ENCODE measurements at regions not wholly inside any gene's neighbourhood (a gene's known extent, or its start where the extent isn't known, plus 50 kb on each side); places are given as distances from the start of the nearest gene placed in this dataset.

DNA sequence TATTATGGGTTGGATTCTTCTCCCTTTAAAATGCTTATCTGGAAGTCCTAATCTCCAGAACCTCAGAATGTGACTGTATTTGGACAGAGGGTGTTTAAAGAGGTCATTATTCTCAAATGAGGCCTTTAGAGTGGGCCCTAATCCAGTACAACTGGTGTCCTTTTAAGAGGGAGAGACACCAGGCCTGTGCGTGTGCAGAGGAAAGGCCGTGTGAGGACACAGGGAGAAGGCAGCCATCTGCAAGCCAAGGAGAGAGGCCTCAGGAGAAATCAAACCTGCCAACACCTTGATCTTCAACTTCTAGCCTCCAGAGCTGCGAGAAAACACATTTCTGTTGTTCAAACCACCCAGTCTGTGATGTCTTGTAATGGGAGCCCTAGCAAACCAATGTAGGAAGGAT lies 235.4 kb upstream of the MYO3A start:
- no peak for TF ChIP-seq EZH2phosphoT487 (IDR thresholded peaks at IDR 0.05; ENCODE audit: borderline replicate concordance, low read length)
- TF ChIP-seq, protein P1, sequence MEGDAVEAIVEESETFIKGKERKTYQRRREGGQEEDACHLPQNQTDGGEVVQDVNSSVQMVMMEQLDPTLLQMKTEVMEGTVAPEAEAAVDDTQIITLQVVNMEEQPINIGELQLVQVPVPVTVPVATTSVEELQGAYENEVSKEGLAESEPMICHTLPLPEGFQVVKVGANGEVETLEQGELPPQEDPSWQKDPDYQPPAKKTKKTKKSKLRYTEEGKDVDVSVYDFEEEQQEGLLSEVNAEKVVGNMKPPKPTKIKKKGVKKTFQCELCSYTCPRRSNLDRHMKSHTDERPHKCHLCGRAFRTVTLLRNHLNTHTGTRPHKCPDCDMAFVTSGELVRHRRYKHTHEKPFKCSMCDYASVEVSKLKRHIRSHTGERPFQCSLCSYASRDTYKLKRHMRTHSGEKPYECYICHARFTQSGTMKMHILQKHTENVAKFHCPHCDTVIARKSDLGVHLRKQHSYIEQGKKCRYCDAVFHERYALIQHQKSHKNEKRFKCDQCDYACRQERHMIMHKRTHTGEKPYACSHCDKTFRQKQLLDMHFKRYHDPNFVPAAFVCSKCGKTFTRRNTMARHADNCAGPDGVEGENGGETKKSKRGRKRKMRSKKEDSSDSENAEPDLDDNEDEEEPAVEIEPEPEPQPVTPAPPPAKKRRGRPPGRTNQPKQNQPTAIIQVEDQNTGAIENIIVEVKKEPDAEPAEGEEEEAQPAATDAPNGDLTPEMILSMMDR (IDR thresholded peaks at IDR 0.05; ENCODE audit: low read depth, low read length, poor library complexity, severe bottlenecking), result no peak
- H3K4me3 ChIP-seq (ENCODE audit: low read length), result no peak overlapping the region
- H3F3A ChIP-seq (ENCODE audit: control insufficient read depth, insufficient read depth), result no peaks in the 10 kb centered on the region
- H3K9me2 ChIP-seq (replicated peaks; ENCODE audit: control insufficient read depth, low read length), result no peaks in the 10 kb centered on the region
- peaks cover 8% of the 10 kb centered on the region for H3K4me1 ChIP-seq (ENCODE audit: control insufficient read depth, low read length)
- no peaks in the 10 kb centered on the region for H3K9me3 ChIP-seq (ENCODE audit: control insufficient read depth, insufficient read depth, low read length)
- H3K27me3 ChIP-seq (ENCODE audit: control insufficient read depth, low read length), result no peaks in the 10 kb centered on the region
- no peak overlapping the region for H3K27ac ChIP-seq (ENCODE audit: low read depth, low read length)
- no peaks in the 10 kb centered on the region for H3K79me2 ChIP-seq (ENCODE audit: control insufficient read depth, low read length)
- no peaks in the 10 kb centered on the region for H3K36me3 ChIP-seq (ENCODE audit: control insufficient read depth, low read length)
- H3K4me2 ChIP-seq (ENCODE audit: low read length), result no peak overlapping the region
- no peaks in the 10 kb centered on the region for H4K20me1 ChIP-seq (ENCODE audit: control insufficient read depth, insufficient read depth, low read depth, low read length)

DNA sequence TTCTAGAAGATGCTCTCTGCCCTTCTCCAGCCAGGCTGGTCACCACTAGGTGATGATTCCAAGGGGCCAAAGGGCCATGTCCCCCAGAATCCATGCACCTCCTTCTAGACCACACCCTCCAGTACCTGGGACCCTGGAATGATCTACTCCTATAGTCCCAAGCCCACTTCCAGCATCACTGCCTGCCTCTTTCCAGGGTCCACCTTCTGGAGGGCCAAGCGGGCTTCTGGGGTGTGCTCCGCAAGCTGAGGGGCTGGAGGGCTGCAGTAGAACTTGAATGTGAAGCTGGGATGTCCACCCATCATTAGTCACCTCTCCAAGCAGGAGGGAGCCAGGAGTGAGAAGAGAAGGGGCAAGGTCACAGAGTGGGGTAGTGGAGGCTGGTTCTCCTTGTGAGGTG lies 234.4 kb upstream of the MYO3A start:
- no peaks in the 10 kb centered on the region for H3F3A ChIP-seq (ENCODE audit: control insufficient read depth, insufficient read depth)
- H3K9me3 ChIP-seq (ENCODE audit: control insufficient read depth, insufficient read depth, low read length), result no peaks in the 10 kb centered on the region
- H3K4me2 ChIP-seq (ENCODE audit: low read length), result no peak overlapping the region
- peaks cover 8% of the 10 kb centered on the region for H3K4me1 ChIP-seq (ENCODE audit: control insufficient read depth, low read length)
- no peaks in the 10 kb centered on the region for H3K27me3 ChIP-seq (ENCODE audit: control insufficient read depth, low read length)
- H3K9me2 ChIP-seq (replicated peaks; ENCODE audit: control insufficient read depth, low read length), result no peaks in the 10 kb centered on the region
- no peaks in the 10 kb centered on the region for H4K20me1 ChIP-seq (ENCODE audit: control insufficient read depth, insufficient read depth, low read depth, low read length)
- no peaks in the 10 kb centered on the region for H3K79me2 ChIP-seq (ENCODE audit: control insufficient read depth, low read length)
- no peak overlapping the region for H3K27ac ChIP-seq (ENCODE audit: low read depth, low read length)
- TF ChIP-seq EZH2phosphoT487 (IDR thresholded peaks at IDR 0.05; ENCODE audit: borderline replicate concordance, low read length), result no peak
- TF ChIP-seq, protein P1 (IDR thresholded peaks at IDR 0.05; ENCODE audit: low read depth, low read length, poor library complexity, severe bottlenecking), result no peak
- H3K4me3 ChIP-seq (ENCODE audit: low read length), result no peak overlapping the region
- H3K36me3 ChIP-seq (ENCODE audit: control insufficient read depth, low read length), result no peaks in the 10 kb centered on the region

DNA sequence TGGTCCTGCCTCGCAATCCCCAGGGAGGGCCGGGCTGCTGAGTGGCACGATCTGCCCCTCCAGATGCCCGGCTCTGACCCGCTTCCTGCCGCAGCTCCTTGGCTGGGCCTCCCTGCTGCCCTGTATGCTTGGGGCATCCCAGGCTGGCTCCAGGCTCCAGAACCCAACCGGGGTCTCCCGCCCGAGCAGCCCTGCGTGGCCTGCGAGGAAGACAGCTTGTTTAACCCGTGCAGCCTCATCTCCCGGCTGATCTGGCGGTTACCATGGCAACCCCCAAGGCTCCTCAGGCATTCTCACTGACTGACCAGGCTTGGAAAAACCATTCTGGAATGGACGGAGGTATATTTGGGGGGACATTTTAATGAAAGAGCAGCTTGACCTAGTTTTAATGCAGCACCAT lies 232.4 kb upstream of the MYO3A start:
- H3K9me2 ChIP-seq (replicated peaks; ENCODE audit: control insufficient read depth, low read length), result no peaks in the 10 kb centered on the region
- no peaks in the 10 kb centered on the region for H3K79me2 ChIP-seq (ENCODE audit: control insufficient read depth, low read length)
- no peak overlapping the region for H3K27ac ChIP-seq (ENCODE audit: low read depth, low read length)
- H4K20me1 ChIP-seq (ENCODE audit: control insufficient read depth, insufficient read depth, low read depth, low read length), result no peaks in the 10 kb centered on the region
- H3K36me3 ChIP-seq (ENCODE audit: control insufficient read depth, low read length), result no peaks in the 10 kb centered on the region
- H3K4me3 ChIP-seq (ENCODE audit: low read length), result no peak overlapping the region
- no peaks in the 10 kb centered on the region for H3F3A ChIP-seq (ENCODE audit: control insufficient read depth, insufficient read depth)
- H3K4me1 ChIP-seq (ENCODE audit: control insufficient read depth, low read length), result no peaks in the 10 kb centered on the region
- no peak for TF ChIP-seq EZH2phosphoT487 (IDR thresholded peaks at IDR 0.05; ENCODE audit: borderline replicate concordance, low read length)
- TF ChIP-seq, protein P1 (IDR thresholded peaks at IDR 0.05; ENCODE audit: low read depth, low read length, poor library complexity, severe bottlenecking), result no peak
- no peaks in the 10 kb centered on the region for H3K9me3 ChIP-seq (ENCODE audit: control insufficient read depth, insufficient read depth, low read length)
- H3K4me2 ChIP-seq (ENCODE audit: low read length), result no peak overlapping the region
- no peaks in the 10 kb centered on the region for H3K27me3 ChIP-seq (ENCODE audit: control insufficient read depth, low read length)

DNA sequence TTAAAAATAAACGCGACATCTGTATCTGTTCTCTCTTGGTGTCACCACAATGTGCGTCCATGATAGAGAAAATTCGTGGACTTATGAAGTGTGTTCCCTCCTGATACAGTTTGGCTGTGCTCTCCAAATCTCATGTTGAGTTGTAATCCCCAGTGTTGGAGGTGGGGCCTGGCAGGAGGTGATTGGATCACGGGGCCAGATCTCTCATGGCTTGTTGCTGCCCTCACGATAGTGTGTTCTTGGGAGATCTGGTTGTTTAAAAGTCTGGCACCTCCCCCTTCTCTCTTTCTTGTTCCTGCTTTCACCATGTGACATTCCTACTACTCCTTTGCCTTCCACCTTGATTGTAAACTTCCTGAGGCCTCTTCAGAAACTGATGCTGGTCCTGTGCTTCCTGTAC lies 229.4 kb upstream of the MYO3A start:
- H3K27me3 ChIP-seq (ENCODE audit: control insufficient read depth, low read length), result no peaks in the 10 kb centered on the region
- H3K4me1 ChIP-seq (ENCODE audit: control insufficient read depth, low read length), result no peaks in the 10 kb centered on the region
- no peaks in the 10 kb centered on the region for H4K20me1 ChIP-seq (ENCODE audit: control insufficient read depth, insufficient read depth, low read depth, low read length)
- no peaks in the 10 kb centered on the region for H3K79me2 ChIP-seq (ENCODE audit: control insufficient read depth, low read length)
- H3K4me3 ChIP-seq (ENCODE audit: low read length), result no peak overlapping the region
- no peak overlapping the region for H3K4me2 ChIP-seq (ENCODE audit: low read length)
- TF ChIP-seq EZH2phosphoT487 (IDR thresholded peaks at IDR 0.05; ENCODE audit: borderline replicate concordance, low read length), result no peak
- TF ChIP-seq, protein P1 (IDR thresholded peaks at IDR 0.05; ENCODE audit: low read depth, low read length, poor library complexity, severe bottlenecking), result no peak
- H3K9me2 ChIP-seq (replicated peaks; ENCODE audit: control insufficient read depth, low read length), result no peaks in the 10 kb centered on the region
- H3K27ac ChIP-seq (ENCODE audit: low read depth, low read length), result no peak overlapping the region
- no peaks in the 10 kb centered on the region for H3F3A ChIP-seq (ENCODE audit: control insufficient read depth, insufficient read depth)
- H3K36me3 ChIP-seq (ENCODE audit: control insufficient read depth, low read length), result no peaks in the 10 kb centered on the region
- H3K9me3 ChIP-seq (ENCODE audit: control insufficient read depth, insufficient read depth, low read length), result no peaks in the 10 kb centered on the region

Data from DOHH2 (cell line).